ENCODE measurements at regions not wholly inside any gene's neighbourhood (a gene's known extent, or its start where the extent isn't known, plus 50 kb on each side); places are given as distances from the start of the nearest gene placed in this dataset.

- no peak for TF ChIP-seq WRNIP1 (IDR thresholded peaks at IDR 0.05; ENCODE audit: borderline replicate concordance, low read depth, low read length)
- no peak for TF ChIP-seq NR2F1 (conservative IDR thresholded peaks at IDR 0.05)
These were observed 93.0 kb upstream of the CTAGE1 start (continued) for GRCh38 chr18:22510697-22511096.

DNA sequence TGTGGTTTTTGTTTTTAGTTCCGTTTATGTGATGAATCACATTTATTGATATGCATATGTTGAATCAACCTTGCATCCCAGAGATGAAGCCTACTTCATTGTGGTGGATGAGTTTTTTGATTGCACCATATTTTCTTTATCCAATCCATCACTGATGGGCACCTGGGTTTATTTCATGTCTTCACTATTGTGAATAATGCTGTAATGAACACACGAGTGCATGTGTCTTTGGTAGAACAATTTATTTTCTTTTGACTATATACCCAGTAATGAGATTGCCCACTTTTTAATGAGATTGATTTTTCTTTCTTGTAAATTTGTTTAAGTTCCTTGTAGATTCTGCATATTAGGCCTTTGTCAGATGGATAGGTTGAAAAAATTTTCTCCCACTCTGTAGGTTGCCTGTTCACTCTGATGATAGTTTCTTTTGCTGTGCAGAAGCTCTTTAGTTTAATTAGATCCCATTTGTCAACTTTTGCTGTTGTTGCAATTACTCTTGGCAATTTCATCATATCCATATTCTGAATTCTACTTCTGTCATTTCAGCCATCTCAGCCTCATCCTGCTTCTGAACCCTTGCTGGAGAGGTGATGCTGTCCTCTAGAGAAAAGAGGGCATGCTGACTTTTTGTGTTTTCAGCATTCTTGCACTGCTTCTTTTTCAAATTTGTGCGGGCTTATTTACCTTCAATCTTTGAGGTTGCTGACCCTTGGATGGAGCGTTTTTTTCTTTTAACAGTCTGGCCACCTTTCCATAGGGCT, 96.2 kb upstream of the CTAGE1 start:
- Histone ChIP-seq H3K79me2 (ENCODE audit: control insufficient read depth, insufficient read depth, low read length) (no peaks in the 10 kb centered on the region), H3K4me1 (ENCODE audit: control insufficient read depth, insufficient read depth, low read length) (no peaks in the 10 kb centered on the region), H3K9ac (ENCODE audit: control insufficient read depth, insufficient read depth, low read length) (no peak overlapping the region), H3K27me3 (replicated peaks in 1 of 2; ENCODE audit: control insufficient read depth in 2 of 2, insufficient read depth in 2 of 2, low read length in 1 of 2) (no peaks in the 10 kb centered on the region; a peak in 1 of 4 replicates), H3K4me3 (no peak overlapping the region), H3K9me3 (replicated peaks; ENCODE audit: control insufficient read depth, insufficient read depth, low read length) (no peaks in the 10 kb centered on the region), H4K20me1 (ENCODE audit: control insufficient read depth, insufficient read depth) (no peaks in the 10 kb centered on the region), H3K27ac (ENCODE audit: control insufficient read depth, insufficient read depth) (no peak overlapping the region), H3K36me3 (ENCODE audit: control insufficient read depth in 2 of 2, insufficient read depth in 2 of 2, low read length in 1 of 2) (no peaks in the 10 kb centered on the region), H2AFZ (ENCODE audit: control insufficient read depth, low read depth, low read length) (no peak overlapping the region), H3K4me2 (ENCODE audit: control insufficient read depth, insufficient read depth) (no peak overlapping the region)
- ChIA-PET POLR2A (no interaction called here), SMC1A (ENCODE audit: uncharacterized antibody, unreplicated experiment) (no interaction called here), CTCF (no interaction called here), RAD21 (ENCODE audit: unreplicated experiment) (no interaction called here)
- intact Hi-C loops (cut with micrococcal nuclease; ENCODE audit: unreplicated experiment) (no loop called here), in situ Hi-C loops (cut with MboI) (no loop called here)
- WGBS (ENCODE audit: insufficient coverage, insufficient replicate concordance, low lambda C conversion rate, missing lambda C conversion rate) = 18% methylated on average over 4 of the region's 4 CpGs
- BruUV-seq (replicated peaks) = no TSS peak
- DNase-seq (ENCODE audit: low read depth, low spot score) (no peak), ATAC-seq (no peak), FAIRE-seq (no peak)
- TF ChIP-seq TAF1 (IDR thresholded peaks at IDR 0.05; ENCODE audit: borderline replicate concordance, low read depth, low read length) = no peak

DNA sequence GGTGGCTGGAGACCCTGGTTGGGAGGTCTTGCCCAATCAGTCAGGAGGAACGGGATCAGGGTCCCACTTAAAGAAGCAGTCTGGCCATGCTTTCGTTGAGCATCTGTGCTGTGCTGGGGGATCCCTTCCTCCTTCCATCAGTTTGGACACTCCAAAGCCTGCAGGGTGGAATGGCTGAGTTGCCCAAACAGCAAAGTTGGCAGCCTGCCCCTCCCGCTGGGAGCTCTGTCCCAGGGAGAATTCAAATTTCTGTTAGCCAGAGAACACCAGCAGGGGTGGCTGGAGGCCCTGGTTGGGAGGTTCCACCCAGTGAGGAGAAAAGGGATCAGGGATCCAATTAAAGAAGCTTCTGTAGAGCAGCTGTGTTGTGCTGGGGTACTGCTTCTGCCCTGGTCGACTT, 96.9 kb upstream of the CTAGE1 start:
- H4K20me1 ChIP-seq (ENCODE audit: control insufficient read depth, insufficient read depth) = no peaks in the 10 kb centered on the region
- no peak overlapping the region for H3K9ac ChIP-seq (ENCODE audit: control insufficient read depth, insufficient read depth, low read length)
- H3K4me1 ChIP-seq (ENCODE audit: control insufficient read depth, insufficient read depth, low read length) = no peaks in the 10 kb centered on the region
- H3K4me3 ChIP-seq = no peak overlapping the region
- no peaks in the 10 kb centered on the region for H3K9me3 ChIP-seq (replicated peaks; ENCODE audit: control insufficient read depth, insufficient read depth, low read length)
- ChIA-PET POLR2A (no interaction called here), SMC1A (ENCODE audit: uncharacterized antibody, unreplicated experiment) (no interaction called here), RAD21 (ENCODE audit: unreplicated experiment) (no interaction called here), CTCF (no interaction called here)
- intact Hi-C loops (cut with micrococcal nuclease; ENCODE audit: unreplicated experiment) (no loop called here), in situ Hi-C loops (cut with MboI) (no loop called here)
- ATAC-seq (no peak), FAIRE-seq (no peak), DNase-seq (ENCODE audit: low read depth, low spot score) (no peak)
- TF ChIP-seq SREBF2 (IDR thresholded peaks at IDR 0.05; ENCODE audit: low read length) (no peak), EED (IDR thresholded peaks at IDR 0.05; ENCODE audit: low read depth) (no peak), IRF4 (IDR thresholded peaks at IDR 0.05; ENCODE audit: low read depth, low read length) (no peak), SPI1 (IDR thresholded peaks at IDR 0.05; ENCODE audit: borderline replicate concordance, insufficient read depth, low read depth, low read length) (no peak), MXI1 (IDR thresholded peaks at IDR 0.05; ENCODE audit: low read depth, low read length) (no peak), SIX5 (IDR thresholded peaks at IDR 0.05; ENCODE audit: low read depth, low read length, severe bottlenecking) (no peak), ZNF384 (IDR thresholded peaks at IDR 0.05; ENCODE audit: borderline replicate concordance, low read depth, low read length) (no peak), HDAC6 (IDR thresholded peaks at IDR 0.05; ENCODE audit: unreplicated experiment) (no peak)
- WGBS (ENCODE audit: insufficient coverage, insufficient replicate concordance, low lambda C conversion rate, missing lambda C conversion rate) = 3% methylated on average over 4 of the region's 4 CpGs
- BruUV-seq (replicated peaks) = no TSS peak
- H3K79me2 ChIP-seq (ENCODE audit: control insufficient read depth, insufficient read depth, low read length) = no peaks in the 10 kb centered on the region
- no peak overlapping the region for H3K4me2 ChIP-seq (ENCODE audit: control insufficient read depth, insufficient read depth)
- no peaks in the 10 kb centered on the region for H3K36me3 ChIP-seq (ENCODE audit: control insufficient read depth in 2 of 2, insufficient read depth in 2 of 2, low read length in 1 of 2)
- no peaks in the 10 kb centered on the region; a peak in 1 of 4 replicates for H3K27me3 ChIP-seq (replicated peaks in 1 of 2; ENCODE audit: control insufficient read depth in 2 of 2, insufficient read depth in 2 of 2, low read length in 1 of 2)
- H2AFZ ChIP-seq (ENCODE audit: control insufficient read depth, low read depth, low read length) = no peak overlapping the region
- no peak overlapping the region for H3K27ac ChIP-seq (ENCODE audit: control insufficient read depth, insufficient read depth)

Data from GM12878 (cell line).